Gastroesophageal sphincter (tissue), 3 donors: ENCODE measurements at regions not wholly inside any gene's neighbourhood (a gene's known extent, or its start where the extent isn't known, plus 50 kb on each side); places are given as distances from the start of the nearest gene placed in this dataset.

Experiments used
- CTCF ChIP-seq, 4 experiments: fragments of 200-600 bp in 2 of 4; fragments of 450-650 bp in 2 of 4; sonication (generic) in 1 of 4; IDR thresholded peaks; one replicate each; pipeline ENCODE4 v1.5.1; 2017 to 2019; ENCODE audit warnings: antibody characterized with exemption in 4 of 4, mild to moderate bottlenecking in 2 of 4, moderate library complexity in 2 of 4
- EP300 ChIP-seq: sonication (generic); formaldehyde crosslinking; IDR thresholded peaks from one replicate; pipeline ENCODE4 v1.6.1; 2017; ENCODE audit warnings: antibody characterized with exemption, mild to moderate bottlenecking
- POLR2A ChIP-seq, 2 donors: fragments of 450-650 bp; IDR thresholded peaks; one replicate each; pipeline ENCODE4 v1.6.1; 2017; ENCODE audit warnings: antibody characterized with exemption in 2 of 2, mild to moderate bottlenecking in 2 of 2, moderate library complexity in 1 of 2
- POLR2AphosphoS5 ChIP-seq: sonication (generic); formaldehyde crosslinking; IDR thresholded peaks from one replicate; pipeline ENCODE4 v1.6.1; 2017; ENCODE audit warnings: antibody characterized with exemption

GRCh38 chr15:46647046-46647445 is 1012.2 kb downstream of the SQOR start:
- TF ChIP-seq CTCF (IDR thresholded peaks at IDR 0.05): no peak
- TF ChIP-seq POLR2AphosphoS5: no peak
- no peak for TF ChIP-seq POLR2A (IDR thresholded peaks at IDR 0.05)
- no peak for TF ChIP-seq EP300
